DND-41 (cell line): ENCODE measurements at regions not wholly inside any gene's neighbourhood (a gene's known extent, or its start where the extent isn't known, plus 50 kb on each side); places are given as distances from the start of the nearest gene placed in this dataset.

ENCODE experiments used
- ATAC-seq: fragments of 200-7000 bp; cut with Tn5 transposase; 3 replicates; pipeline ENCODE4 v1.9.1; 2021; ENCODE audit warnings: low read depth; ENCODE audit not compliant: insufficient read depth
- DNase-seq: peaks from one replicate; pipeline ENCODE4 v3.0.0-alpha.2; 2020
- H2AFZ ChIP-seq: 2 replicates; pipeline ENCODE4 v1.6.0; 2012; ENCODE audit warnings: low read depth, low read length
- H3K27ac ChIP-seq: 2 replicates; pipeline ENCODE4 v1.5.1; 2012; ENCODE audit warnings: low read length, inconsistent platforms
- H3K27me3 ChIP-seq: fragments of 200-600 bp; sonication (generic); 2 replicates; pipeline ENCODE4 v1.6.0; 2012; ENCODE audit warnings: low read length, mild to moderate bottlenecking, inconsistent platforms; ENCODE audit not compliant: insufficient read depth, poor library complexity
- H3K36me3 ChIP-seq: 2 replicates; pipeline ENCODE4 v1.5.1; 2012; ENCODE audit warnings: low read length, inconsistent platforms; ENCODE audit not compliant: insufficient read depth
- H3K4me1 ChIP-seq: 2 replicates; pipeline ENCODE4 v1.5.1; 2012; ENCODE audit warnings: mild to moderate bottlenecking, low read length; ENCODE audit not compliant: insufficient read depth
- H3K4me2 ChIP-seq: 2 replicates; pipeline ENCODE4 v1.6.0; 2012; ENCODE audit warnings: mild to moderate bottlenecking, moderate library complexity, low read length, inconsistent platforms; ENCODE audit not compliant: insufficient read depth
- H3K4me3 ChIP-seq, 2 experiments: fragments of 200-600 bp in 1 of 2; shearing (Covaris generic) in 1 of 2; 2 replicates each; pipeline ENCODE4 v1.5.1; 2012 to 2016; ENCODE audit warnings: inconsistent platforms in 2 of 2, low read length in 2 of 2, mild to moderate bottlenecking in 2 of 2, low read depth in 1 of 2, moderate library complexity in 1 of 2
- H3K79me2 ChIP-seq: 2 replicates; pipeline ENCODE4 v1.6.0; 2012; ENCODE audit warnings: low read length, inconsistent platforms; ENCODE audit not compliant: insufficient read depth
- H3K9ac ChIP-seq: 2 replicates; pipeline ENCODE4 v1.6.0; 2012; ENCODE audit warnings: low read depth, mild to moderate bottlenecking, inconsistent platforms, low read length, moderate library complexity
- H3K9me3 ChIP-seq: 2 replicates; pipeline ENCODE4 v1.5.1; 2012; ENCODE audit warnings: low read length, moderate library complexity, mild to moderate bottlenecking, inconsistent platforms; ENCODE audit not compliant: insufficient read depth, severe bottlenecking
- H4K20me1 ChIP-seq: 2 replicates; pipeline ENCODE4 v1.6.0; 2012; ENCODE audit warnings: low read length; ENCODE audit not compliant: insufficient read depth
- CTCF ChIP-seq: IDR thresholded peaks from 2 replicates; pipeline ENCODE4 v1.5.1; 2012; ENCODE audit warnings: borderline replicate concordance, low read length, moderate library complexity, mild to moderate bottlenecking; ENCODE audit not compliant: poor library complexity, severe bottlenecking; ENCODE audit errors: extremely low read depth
- EZH2 ChIP-seq: IDR thresholded peaks from 3 replicates; pipeline ENCODE4 v1.6.1; 2012; ENCODE audit warnings: borderline replicate concordance, low read depth, mild to moderate bottlenecking, moderate library complexity, low read length, inconsistent platforms; ENCODE audit not compliant: severe bottlenecking

- ATAC-seq: peak; percentile 86
- H3K9ac ChIP-seq: no peak overlapping the region
Observed at GRCh38 chr7:106736508-106737201, 75.7 kb upstream of the CCDC71L start.

GRCh38 chr7:106737202-106737562, 76.2 kb upstream of the CCDC71L start:
- TF ChIP-seq CTCF: peak; percentile 40
- TF ChIP-seq EZH2: no peak
- Histone ChIP-seq H3K4me1 (no peaks in the 10 kb centered on the region), H2AFZ (no peak overlapping the region), H3K36me3 (no peaks in the 10 kb centered on the region), H3K9me3 (no peaks in the 10 kb centered on the region), H3K27ac (no peak overlapping the region), H3K27me3 (no peaks in the 10 kb centered on the region), H3K79me2 (no peaks in the 10 kb centered on the region), H3K4me2 (no peak overlapping the region), H3K9ac (no peak overlapping the region), H4K20me1 (no peaks in the 10 kb centered on the region), H3K4me3 (no peak overlapping the region)
- no peak for DNase-seq
- no peak for ATAC-seq

More at GRCh38 chr7:106736508-106737201, 75.7 kb upstream of the CCDC71L start:
- Histone ChIP-seq H3K4me3 (no peak overlapping the region), H3K27ac (no peak overlapping the region), H3K27me3 (peaks cover under 1% of the 10 kb centered on the region), H3K36me3 (no peaks in the 10 kb centered on the region), H4K20me1 (no peaks in the 10 kb centered on the region), H3K4me1 (no peaks in the 10 kb centered on the region), H3K79me2 (no peaks in the 10 kb centered on the region), H2AFZ (no peak overlapping the region), H3K9me3 (no peaks in the 10 kb centered on the region), H3K4me2 (no peak overlapping the region)
- peak; percentile 65 for TF ChIP-seq CTCF
- no peak for TF ChIP-seq EZH2
- peak; percentile 27 for DNase-seq

GRCh38 chr7:106740806-106741205, 79.8 kb upstream of the CCDC71L start:
- H2AFZ ChIP-seq: no peak overlapping the region
- H3K4me1 ChIP-seq: peaks cover 10% of the 10 kb centered on the region
- no peaks in the 10 kb centered on the region for H3K36me3 ChIP-seq
- H4K20me1 ChIP-seq: no peaks in the 10 kb centered on the region
- TF ChIP-seq EZH2 (no peak), CTCF (no peak)
- no peak overlapping the region for H3K4me2 ChIP-seq
- no peak overlapping the region for H3K27ac ChIP-seq
- no peak overlapping the region for H3K9ac ChIP-seq
- H3K9me3 ChIP-seq: no peaks in the 10 kb centered on the region
- H3K79me2 ChIP-seq: no peaks in the 10 kb centered on the region
- no peaks in the 10 kb centered on the region for H3K27me3 ChIP-seq
- no peak for DNase-seq
- H3K4me3 ChIP-seq: no peak overlapping the region
- no peak for ATAC-seq
